SU-DHL-6 (cell line): ENCODE measurements at regions not wholly inside any gene's neighbourhood (a gene's known extent, or its start where the extent isn't known, plus 50 kb on each side); places are given as distances from the start of the nearest gene placed in this dataset.

Experiments
- H2AFZ ChIP-seq: fragments of 200-600 bp; sonication (generic); 2 replicates; pipeline ENCODE4 v1.6.1; 2014; ENCODE audit warnings: low read depth, mild to moderate bottlenecking, moderate library complexity, mixed read lengths, antibody characterized with exemption, low read length; ENCODE audit not compliant: severe bottlenecking
- H3F3A ChIP-seq: fragments of 200-600 bp; shearing (Covaris generic); 2 replicates; pipeline ENCODE4 v1.6.0; 2016; ENCODE audit warnings: antibody characterized with exemption, mild to moderate bottlenecking; ENCODE audit not compliant: insufficient read depth
- H3K27ac ChIP-seq: fragments of 200-600 bp; sonication (generic); 2 replicates; pipeline ENCODE4 v1.5.1; 2016; ENCODE audit warnings: low read depth, mild to moderate bottlenecking, low read length, moderate library complexity, mixed read lengths
- H3K27me3 ChIP-seq: fragments of 200-600 bp; sonication (generic), shearing (Covaris generic); 2 replicates; pipeline ENCODE4 v1.6.0; 2014; ENCODE audit warnings: mild to moderate bottlenecking, low read length
- H3K36me3 ChIP-seq: fragments of 200-600 bp; sonication (generic); 2 replicates; pipeline ENCODE4 v1.6.1; 2014; ENCODE audit warnings: mild to moderate bottlenecking, low read length, mixed read lengths
- H3K4me2 ChIP-seq: fragments of 300-600, 200-600 bp; shearing (Covaris generic), sonication (generic); 2 replicates; pipeline ENCODE4 v1.6.0; 2014; ENCODE audit warnings: low read length, low read depth, mild to moderate bottlenecking; ENCODE audit not compliant: poor library complexity, severe bottlenecking
- H3K4me3 ChIP-seq: fragments of 200-600 bp; sonication (generic); 2 replicates; pipeline ENCODE4 v1.5.1; 2014; ENCODE audit warnings: antibody characterized with exemption, low read length, mild to moderate bottlenecking, mixed read lengths; ENCODE audit not compliant: insufficient read depth, poor library complexity, severe bottlenecking
- H3K79me2 ChIP-seq: fragments of 200-600 bp; sonication (generic); 2 replicates; pipeline ENCODE4 v1.6.1; 2014; ENCODE audit warnings: mild to moderate bottlenecking, low read length, moderate library complexity; ENCODE audit not compliant: insufficient read depth
- H3K9ac ChIP-seq: fragments of 200-600 bp; sonication (generic); 2 replicates; pipeline ENCODE4 v1.7.0; 2014; ENCODE audit warnings: mild to moderate bottlenecking, low read length
- H3K9me2 ChIP-seq: fragments of 200-600 bp; sonication (generic); replicated peaks from 2 replicates; pipeline ENCODE4 v1.6.1; 2014; ENCODE audit warnings: low read length; ENCODE audit not compliant: insufficient read depth
- H3K9me3 ChIP-seq: fragments of 200-600 bp; sonication (generic); 2 replicates; pipeline ENCODE4 v1.6.1; 2014; ENCODE audit warnings: low read length, mixed read lengths; ENCODE audit not compliant: insufficient read depth
- H4K20me1 ChIP-seq: fragments of 200-600 bp; sonication (generic); 2 replicates; pipeline ENCODE4 v1.6.1; 2014; ENCODE audit warnings: low read depth, mild to moderate bottlenecking, antibody characterized with exemption, low read length, moderate library complexity, mixed read lengths
- EZH2phosphoT487 ChIP-seq: fragments of 200-600 bp; sonication (generic), shearing (Covaris generic); conservative IDR thresholded peaks from 2 replicates; pipeline ENCODE4 v1.6.1; 2018; ENCODE audit warnings: mild to moderate bottlenecking, antibody characterized with exemption, low read length, moderate library complexity, mixed read lengths
- TF ChIP-seq, protein P1 (sequence below): fragments of 200-600 bp; sonication (generic); IDR thresholded peaks from one replicate; pipeline ENCODE4 v1.5.1; 2017; ENCODE audit warnings: antibody characterized with exemption, mild to moderate bottlenecking, low read length, moderate library complexity; ENCODE audit not compliant: insufficient read depth, poor library complexity, severe bottlenecking

DNA sequence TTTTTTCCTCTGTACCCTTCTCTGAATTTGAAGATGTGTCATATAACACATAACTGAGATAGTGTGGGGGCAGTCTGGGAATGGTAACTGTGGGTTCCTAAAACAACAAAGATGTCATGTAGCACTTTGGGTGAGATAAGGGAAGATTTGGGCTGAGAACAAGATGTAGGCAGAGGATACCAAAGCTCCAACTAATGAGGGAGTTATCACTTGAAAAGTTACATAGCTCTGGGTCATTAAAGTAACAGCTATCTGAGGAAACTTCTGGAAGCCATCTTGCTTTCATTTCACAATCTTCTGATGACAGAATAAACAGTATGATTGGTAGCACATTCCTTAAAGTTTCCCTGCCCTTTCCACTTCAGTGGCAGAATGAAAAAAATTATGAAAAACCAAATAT, 255.4 kb downstream of the TBX18 start:
- Histone ChIP-seq H3K4me2 (no peak overlapping the region), H3K9me3 (no peaks in the 10 kb centered on the region), H4K20me1 (no peaks in the 10 kb centered on the region), H3K9ac (no peak overlapping the region), H2AFZ (no peak overlapping the region), H3K4me3 (no peak overlapping the region), H3K36me3 (no peaks in the 10 kb centered on the region), H3K9me2 (no peaks in the 10 kb centered on the region), H3F3A (no peaks in the 10 kb centered on the region), H3K27me3 (no peaks in the 10 kb centered on the region), H3K27ac (no peak overlapping the region), H3K79me2 (no peaks in the 10 kb centered on the region)
- no peak for TF ChIP-seq EZH2phosphoT487
- TF ChIP-seq, protein P1, sequence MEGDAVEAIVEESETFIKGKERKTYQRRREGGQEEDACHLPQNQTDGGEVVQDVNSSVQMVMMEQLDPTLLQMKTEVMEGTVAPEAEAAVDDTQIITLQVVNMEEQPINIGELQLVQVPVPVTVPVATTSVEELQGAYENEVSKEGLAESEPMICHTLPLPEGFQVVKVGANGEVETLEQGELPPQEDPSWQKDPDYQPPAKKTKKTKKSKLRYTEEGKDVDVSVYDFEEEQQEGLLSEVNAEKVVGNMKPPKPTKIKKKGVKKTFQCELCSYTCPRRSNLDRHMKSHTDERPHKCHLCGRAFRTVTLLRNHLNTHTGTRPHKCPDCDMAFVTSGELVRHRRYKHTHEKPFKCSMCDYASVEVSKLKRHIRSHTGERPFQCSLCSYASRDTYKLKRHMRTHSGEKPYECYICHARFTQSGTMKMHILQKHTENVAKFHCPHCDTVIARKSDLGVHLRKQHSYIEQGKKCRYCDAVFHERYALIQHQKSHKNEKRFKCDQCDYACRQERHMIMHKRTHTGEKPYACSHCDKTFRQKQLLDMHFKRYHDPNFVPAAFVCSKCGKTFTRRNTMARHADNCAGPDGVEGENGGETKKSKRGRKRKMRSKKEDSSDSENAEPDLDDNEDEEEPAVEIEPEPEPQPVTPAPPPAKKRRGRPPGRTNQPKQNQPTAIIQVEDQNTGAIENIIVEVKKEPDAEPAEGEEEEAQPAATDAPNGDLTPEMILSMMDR = no peak

DNA sequence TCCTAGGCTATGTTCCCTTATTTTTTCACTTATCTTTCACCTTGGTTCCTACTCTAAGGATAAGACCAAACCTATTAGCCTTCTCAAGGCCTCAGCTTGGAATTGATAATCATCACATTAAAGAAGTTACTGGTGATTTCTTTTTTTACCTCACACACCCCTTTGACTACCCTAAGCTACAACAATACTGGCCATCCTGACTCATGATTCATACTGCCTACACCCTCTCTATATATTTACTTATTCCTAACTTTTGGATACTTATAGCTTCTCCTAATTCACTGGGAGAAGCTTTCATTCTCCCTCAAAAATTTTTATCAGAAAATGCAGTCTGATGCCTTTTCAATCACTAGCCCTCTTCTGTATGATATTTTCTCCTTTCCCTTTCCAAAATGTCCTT, 256.1 kb downstream of the TBX18 start:
- Histone ChIP-seq H3K79me2 (no peaks in the 10 kb centered on the region), H3K36me3 (no peaks in the 10 kb centered on the region), H3K27ac (no peak overlapping the region), H2AFZ (no peak overlapping the region), H3F3A (no peaks in the 10 kb centered on the region), H3K9ac (no peak overlapping the region), H3K4me3 (no peak overlapping the region), H3K9me3 (no peaks in the 10 kb centered on the region), H4K20me1 (no peaks in the 10 kb centered on the region), H3K27me3 (no peaks in the 10 kb centered on the region), H3K4me2 (no peak overlapping the region), H3K9me2 (no peaks in the 10 kb centered on the region)
- TF ChIP-seq, protein P1 = no peak

DNA sequence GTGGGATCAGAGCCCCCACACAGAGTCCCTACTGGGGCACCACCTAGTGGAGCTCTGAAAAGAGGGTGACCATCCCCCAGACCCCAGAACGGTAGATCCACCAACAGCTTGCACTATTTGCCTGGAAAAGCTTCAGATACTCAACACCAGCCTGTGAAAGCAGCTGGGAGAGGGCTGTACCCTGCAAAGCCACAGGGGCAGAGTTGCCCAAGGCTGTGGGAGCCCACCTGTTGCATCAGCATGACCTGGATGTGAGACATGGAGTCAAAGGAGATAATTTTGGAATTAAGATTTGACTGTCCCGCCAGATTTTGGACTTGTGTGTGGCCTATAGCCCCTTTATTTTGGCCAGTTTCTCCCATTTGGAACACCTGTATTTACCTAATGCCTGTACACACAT, 260.4 kb downstream of the TBX18 start:
- Histone ChIP-seq H3K27ac (no peak overlapping the region), H3K9me3 (no peaks in the 10 kb centered on the region), H3K4me3 (no peak overlapping the region), H3K4me2 (no peak overlapping the region), H3K9me2 (no peaks in the 10 kb centered on the region), H3F3A (no peaks in the 10 kb centered on the region), H4K20me1 (no peaks in the 10 kb centered on the region), H3K79me2 (no peaks in the 10 kb centered on the region), H2AFZ (no peak overlapping the region), H3K9ac (no peak overlapping the region), H3K36me3 (no peaks in the 10 kb centered on the region), H3K27me3 (no peaks in the 10 kb centered on the region)
- TF ChIP-seq, protein P1 = no peak
- no peak for TF ChIP-seq EZH2phosphoT487

DNA sequence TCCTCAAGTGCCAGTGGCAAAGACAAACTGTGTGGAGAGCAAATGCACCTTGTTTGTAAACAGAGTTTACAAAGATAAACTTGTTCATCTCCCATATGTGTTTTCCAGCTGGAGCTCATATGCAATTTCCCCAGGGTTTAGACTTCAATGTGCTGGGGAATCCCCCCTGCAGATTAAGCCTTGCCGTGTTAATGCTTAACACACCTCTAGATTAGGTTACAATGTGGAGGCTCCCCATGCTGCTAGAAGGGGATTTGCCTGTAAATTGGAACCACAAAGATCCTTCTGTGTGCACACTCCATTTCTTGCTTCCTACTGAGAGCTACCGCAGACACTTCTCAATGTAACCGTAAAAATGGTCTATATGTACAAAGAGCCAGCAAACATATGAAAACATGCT, 263.1 kb downstream of the TBX18 start:
- Histone ChIP-seq H4K20me1 (no peaks in the 10 kb centered on the region), H2AFZ (no peak overlapping the region), H3K9me3 (no peaks in the 10 kb centered on the region), H3K27ac (no peak overlapping the region), H3K9me2 (no peaks in the 10 kb centered on the region), H3K36me3 (no peaks in the 10 kb centered on the region), H3K9ac (no peak overlapping the region), H3K27me3 (no peaks in the 10 kb centered on the region), H3K4me3 (no peak overlapping the region), H3K4me2 (no peak overlapping the region), H3K79me2 (no peaks in the 10 kb centered on the region), H3F3A (no peaks in the 10 kb centered on the region)
- TF ChIP-seq, protein P1 = no peak
- no peak for TF ChIP-seq EZH2phosphoT487
